GM19455 (cell line): ENCODE measurements at regions not wholly inside any gene's neighbourhood (a gene's known extent, or its start where the extent isn't known, plus 50 kb on each side); places are given as distances from the start of the nearest gene placed in this dataset.
"Not testable (repeated sequence)": the region's sequence is repeated elsewhere in the genome, so short reads cannot be mapped to it uniquely, and the experiment has no call there.

Experiments
- ATAC-seq: cut with Tn5 transposase; IDR thresholded peaks from one replicate; pipeline ENCODE4 v1.9.1; 2021; ENCODE audit not compliant: unreplicated experiment

GRCh38 chr5:136749016-136749415 lies 383.7 kb upstream of the TRPC7 start:
- ATAC-seq: no peak

DNA sequence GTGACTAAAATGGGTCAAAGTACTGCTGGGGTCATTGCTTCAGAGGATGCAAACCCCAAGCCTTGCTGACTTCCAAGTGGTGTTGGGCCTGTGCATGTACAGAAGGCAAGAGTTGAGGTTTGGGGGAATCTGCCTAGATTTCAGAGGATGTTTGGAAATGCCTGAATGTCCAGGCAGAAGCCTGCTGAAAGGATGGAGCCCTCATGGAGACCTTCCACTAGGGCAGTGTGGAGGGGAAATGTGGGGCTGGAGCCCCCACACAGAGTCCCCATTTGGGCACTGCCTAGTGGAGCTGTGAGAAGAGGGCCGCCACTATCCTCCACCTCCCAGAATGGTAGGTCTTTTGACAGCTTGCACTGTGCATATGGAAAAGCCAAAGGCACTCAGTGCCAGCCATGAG lies 377.7 kb upstream of the TRPC7 start:
- no peak for ATAC-seq

DNA sequence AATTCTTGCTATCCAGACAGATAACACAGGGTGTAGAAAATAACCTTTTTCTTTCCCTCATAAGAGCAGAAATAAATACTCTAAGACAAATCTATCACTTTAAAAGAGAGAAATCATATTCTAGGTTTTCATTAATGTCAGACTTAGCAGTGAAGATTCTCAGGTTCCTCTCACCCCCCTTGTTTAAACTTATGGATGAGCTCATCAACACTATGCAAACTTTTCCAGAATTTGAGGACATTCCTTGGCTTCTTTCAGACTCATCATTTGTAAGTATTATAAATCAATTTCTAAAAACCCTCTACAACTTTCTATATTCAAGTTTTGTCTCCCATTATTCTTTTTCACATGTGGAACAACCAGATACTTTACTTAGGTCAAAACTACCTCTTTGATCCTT lies 374.9 kb upstream of the TRPC7 start:
- no peak for ATAC-seq

- not testable (repeated sequence) for ATAC-seq
Observed at GRCh38 chr5:136739271-136739670, 373.9 kb upstream of the TRPC7 start.

GRCh38 chr5:136738829-136739228 lies 373.5 kb upstream of the TRPC7 start:
- no peak for ATAC-seq

DNA sequence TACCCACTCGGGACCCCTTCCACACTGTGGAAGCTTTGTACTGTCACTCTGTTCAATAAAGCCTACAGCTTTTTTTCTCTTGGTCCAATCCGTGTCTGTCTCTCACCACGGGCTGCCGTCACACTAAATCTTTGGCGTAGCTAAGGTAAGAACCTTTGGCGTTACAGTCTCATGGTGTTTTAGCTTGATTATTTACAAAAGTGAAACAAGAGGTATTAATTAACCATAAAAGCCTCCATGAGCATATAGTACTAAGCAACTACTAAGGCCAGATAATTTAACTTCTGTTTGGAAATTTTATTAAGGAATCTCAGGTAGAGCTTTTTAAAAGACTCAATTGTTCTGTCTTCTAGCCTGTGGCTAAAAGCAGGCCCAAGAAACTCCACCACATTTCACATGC lies 370.7 kb upstream of the TRPC7 start:
- ATAC-seq: no peak

DNA sequence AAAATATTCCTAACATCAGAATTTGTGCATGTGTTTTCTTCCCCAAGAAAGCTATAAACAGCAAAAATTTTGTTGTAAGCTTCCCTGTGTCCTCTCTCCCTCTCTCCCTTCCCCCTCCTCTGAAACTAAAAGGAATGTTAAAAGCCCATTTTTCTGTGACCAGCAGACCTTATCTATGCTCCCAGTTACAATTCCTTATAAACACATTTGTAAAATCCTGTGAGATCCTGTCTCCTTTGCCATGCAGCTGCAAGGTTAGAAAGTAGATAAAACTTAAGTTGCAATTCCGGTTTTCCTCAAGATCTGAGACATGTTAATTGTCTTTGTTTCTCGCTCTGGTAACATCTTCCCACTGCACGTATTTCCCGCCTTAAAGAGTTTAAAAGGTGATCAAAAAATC lies 370.3 kb upstream of the TRPC7 start:
- ATAC-seq: not testable (repeated sequence)

DNA sequence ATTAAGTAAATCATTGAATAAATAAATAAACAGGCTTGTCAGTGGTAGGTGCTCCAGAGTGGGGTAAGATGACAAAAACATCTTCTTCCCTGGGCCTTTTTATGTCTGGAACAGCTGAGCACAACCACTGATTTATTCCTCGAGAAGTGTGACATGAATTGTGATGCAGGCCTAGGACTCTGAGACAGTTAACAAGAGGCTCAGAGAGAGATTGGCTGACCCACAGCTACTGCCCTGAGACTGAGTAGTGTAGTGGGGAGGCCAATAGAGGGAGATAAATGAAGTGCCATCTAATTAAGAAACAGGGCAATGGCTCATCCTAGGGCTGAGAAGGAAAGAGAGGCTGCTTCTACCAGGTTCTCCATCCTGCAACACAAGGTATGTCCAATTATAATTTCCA lies 369.3 kb upstream of the TRPC7 start:
- no peak for ATAC-seq

DNA sequence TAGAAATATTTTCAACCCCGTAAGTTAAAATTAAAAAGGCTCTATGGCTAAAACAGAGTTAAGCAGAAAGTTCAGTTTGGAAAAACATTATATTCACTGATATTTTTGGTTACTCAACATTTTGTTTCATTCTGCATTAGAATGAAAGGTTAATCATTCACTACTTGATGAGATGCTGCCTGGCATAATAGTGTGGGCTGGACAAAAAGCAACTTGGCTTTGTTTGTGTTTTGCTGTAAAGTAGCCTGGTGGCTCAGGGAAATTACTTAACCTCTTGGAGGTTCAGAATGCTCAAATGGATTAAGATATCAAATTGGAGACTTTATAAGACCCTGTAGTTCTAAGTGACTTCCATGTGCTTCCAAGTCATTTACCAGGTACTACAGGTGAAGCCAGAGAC lies 367.4 kb upstream of the TRPC7 start:
- ATAC-seq: no peak

GRCh38 chr5:136731241-136731900 lies 366.0 kb upstream of the TRPC7 start:
- no peak for ATAC-seq

- ATAC-seq: no peak
Observed at GRCh38 chr5:136730426-136730825, 365.1 kb upstream of the TRPC7 start.

DNA sequence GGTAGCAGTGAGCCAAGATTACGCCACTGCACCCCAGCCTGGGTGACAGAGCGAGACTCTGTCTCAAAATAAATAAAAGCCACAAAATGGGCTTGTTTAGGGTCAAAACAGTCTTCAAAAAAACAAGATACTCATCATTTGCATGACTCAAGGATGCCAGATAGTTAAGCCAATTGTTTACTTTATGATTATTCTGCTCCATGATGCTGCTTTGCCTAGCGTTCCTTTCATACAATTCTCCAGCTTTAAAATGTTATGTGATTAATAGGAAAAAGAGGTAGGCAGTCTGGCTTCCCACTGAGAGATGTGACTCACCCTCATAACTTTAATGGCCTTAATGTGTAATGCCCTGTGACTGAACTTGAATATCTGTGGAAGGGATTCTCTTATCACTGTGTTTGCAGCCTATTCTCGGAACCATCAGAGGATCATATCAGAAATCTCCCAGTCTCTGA lies 364.6 kb upstream of the TRPC7 start:
- no peak for ATAC-seq

- ATAC-seq: no peak
Observed at GRCh38 chr5:136726506-136726905, 361.2 kb upstream of the TRPC7 start.

DNA sequence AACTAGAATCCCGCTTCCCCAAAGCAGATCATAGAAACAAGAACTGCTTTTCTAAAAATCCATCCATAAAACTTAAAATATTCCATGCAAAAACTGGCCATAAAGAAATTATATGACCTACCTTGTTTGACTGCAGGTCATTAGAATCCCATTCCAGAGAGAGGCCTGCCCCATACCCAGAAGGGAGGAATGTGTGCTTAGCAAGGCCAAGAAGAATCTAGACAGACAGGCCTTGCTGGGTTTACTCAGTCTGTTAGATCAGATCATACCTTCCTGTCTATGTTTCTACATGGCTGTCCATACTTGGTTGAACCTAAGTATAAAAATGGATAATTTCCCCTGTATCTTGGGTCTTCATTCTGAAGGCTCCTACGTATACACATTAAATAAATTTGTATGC lies 358.8 kb upstream of the TRPC7 start:
- ATAC-seq: no peak

DNA sequence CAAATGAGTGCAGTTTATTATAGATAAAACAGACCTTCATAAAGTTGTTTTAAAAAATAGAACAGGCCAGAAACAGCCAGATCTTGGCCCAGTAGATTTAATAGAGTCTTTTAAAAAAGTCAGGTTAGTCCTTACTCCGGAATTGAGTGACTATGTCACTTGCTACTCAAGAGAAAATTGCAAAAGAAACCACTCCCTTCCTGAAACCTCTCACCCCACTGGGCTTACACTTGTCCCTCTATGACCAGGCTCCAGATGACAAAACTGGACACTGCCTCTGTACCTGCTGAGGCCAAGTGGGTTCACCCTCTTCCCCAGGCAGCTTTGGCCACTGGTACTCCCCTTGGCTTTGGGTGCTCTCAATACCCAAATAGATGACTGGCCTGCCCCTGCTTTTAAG lies 357.2 kb upstream of the TRPC7 start:
- no peak for ATAC-seq

- no peak for ATAC-seq
Observed at GRCh38 chr5:136722086-136722485, 356.7 kb upstream of the TRPC7 start.

- ATAC-seq: no peak
Observed at GRCh38 chr5:136720674-136721073, 355.3 kb upstream of the TRPC7 start.

- no peak for ATAC-seq
Observed at GRCh38 chr5:136717917-136718316, 352.6 kb upstream of the TRPC7 start.

DNA sequence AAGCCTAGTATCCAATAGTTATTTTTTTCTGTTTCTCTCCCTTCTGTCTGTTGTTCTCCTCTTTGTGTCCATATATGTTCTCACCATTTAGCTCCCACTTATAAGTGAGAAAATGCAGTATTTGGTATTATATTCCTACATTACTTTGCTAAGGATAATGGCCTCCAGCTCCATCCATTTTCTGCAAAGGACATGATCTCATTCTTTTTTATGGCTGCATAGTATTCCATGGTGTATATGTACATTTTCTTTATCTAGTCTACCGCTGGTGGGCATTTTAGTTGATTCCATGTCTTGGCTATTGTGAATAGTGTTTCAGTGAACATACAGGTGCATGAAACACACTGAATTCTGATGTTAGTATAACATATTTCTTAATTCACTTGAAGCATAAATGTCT lies 348.9 kb upstream of the TRPC7 start:
- ATAC-seq: no peak

- no peak for ATAC-seq
Observed at GRCh38 chr5:136712628-136713027, 347.3 kb upstream of the TRPC7 start.

- ATAC-seq: no peak
Observed at GRCh38 chr5:136710834-136711233, 345.5 kb upstream of the TRPC7 start.

DNA sequence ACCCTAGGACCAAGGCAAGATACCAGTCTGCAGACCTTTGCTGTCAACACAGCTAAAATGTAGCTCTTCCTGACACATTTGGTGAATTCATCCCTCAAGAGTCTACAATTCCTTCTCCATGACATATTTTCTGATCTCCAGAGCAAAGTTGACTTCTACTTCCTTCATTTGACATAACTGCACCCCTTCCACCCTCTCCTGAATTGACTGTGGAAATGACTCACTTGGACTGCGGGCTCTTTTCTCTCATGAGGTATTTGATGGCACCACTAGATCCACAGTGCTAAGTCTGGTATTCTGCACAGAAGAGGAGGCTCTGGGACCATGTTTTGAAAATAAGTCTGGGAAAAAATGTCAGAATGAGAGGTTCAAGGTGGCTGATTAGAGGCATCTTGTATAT lies 338.4 kb upstream of the TRPC7 start:
- no peak for ATAC-seq

DNA sequence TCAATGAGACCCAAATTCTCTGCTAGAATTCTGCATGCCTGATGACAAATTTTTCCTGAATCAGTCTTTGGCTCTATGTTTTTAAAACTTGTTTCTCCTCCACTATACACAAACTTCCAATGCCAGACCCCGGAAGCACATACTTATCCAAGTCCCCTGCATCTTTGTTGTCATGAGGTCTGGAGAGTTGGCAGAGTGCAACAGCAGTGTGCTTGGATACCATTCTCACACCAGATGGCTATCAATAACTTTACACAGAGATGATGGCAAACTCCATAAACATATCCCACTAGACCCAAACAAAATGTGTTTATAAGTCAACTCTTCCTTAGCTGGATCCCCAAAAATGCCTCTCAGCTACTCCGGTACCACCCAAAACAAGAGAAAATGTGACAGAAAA lies 337.7 kb upstream of the TRPC7 start:
- ATAC-seq: no peak
